ENCODE measurements at regions not wholly inside any gene's neighbourhood (a gene's known extent, or its start where the extent isn't known, plus 50 kb on each side); places are given as distances from the start of the nearest gene placed in this dataset.

- DNase-seq: no peak
These were observed 245.8 kb downstream of the SPATA31D1 start for GRCh38 chr9:82234160-82234943.

- no peak for DNase-seq
These were observed 253.9 kb downstream of the SPATA31D1 start for GRCh38 chr9:82242285-82242963.

GRCh38 chr9:82247318-82247717 lies 258.7 kb downstream of the SPATA31D1 start:
- no peak for DNase-seq

- no peak for DNase-seq
These were observed 263.5 kb downstream of the SPATA31D1 start for GRCh38 chr9:82252116-82252515.

- DNase-seq: no peak
These were observed 266.2 kb downstream of the SPATA31D1 start for GRCh38 chr9:82254646-82255367.

- DNase-seq: no peak
These were observed 267.1 kb downstream of the SPATA31D1 start for GRCh38 chr9:82255481-82256176.

- DNase-seq: no peak
These were observed 272.1 kb downstream of the SPATA31D1 start for GRCh38 chr9:82260691-82261090.

GRCh38 chr9:82263619-82264018 lies 275.0 kb downstream of the SPATA31D1 start:
- no peak for DNase-seq

- no peak for DNase-seq
These were observed 282.6 kb downstream of the SPATA31D1 start for GRCh38 chr9:82271106-82271561.

- no peak for DNase-seq
These were observed 284.5 kb downstream of the SPATA31D1 start for GRCh38 chr9:82273121-82273520.

- DNase-seq: no peak
These were observed 286.8 kb downstream of the SPATA31D1 start for GRCh38 chr9:82275258-82275927.

- DNase-seq: no peak
These were observed 292.5 kb downstream of the SPATA31D1 start for GRCh38 chr9:82281066-82281465.

- DNase-seq: no peak
These were observed 296.2 kb downstream of the SPATA31D1 start for GRCh38 chr9:82284758-82285157.

- no peak for DNase-seq
These were observed 306.6 kb downstream of the SPATA31D1 start for GRCh38 chr9:82295181-82295580.

- no peak for DNase-seq
These were observed 311.3 kb downstream of the SPATA31D1 start for GRCh38 chr9:82299870-82300269.

- no peak for DNase-seq
These were observed 314.5 kb downstream of the SPATA31D1 start for GRCh38 chr9:82302968-82303655.

- no peak for DNase-seq
These were observed 320.3 kb downstream of the SPATA31D1 start for GRCh38 chr9:82308836-82309235.

GRCh38 chr9:82313697-82314096 lies 325.1 kb downstream of the SPATA31D1 start:
- DNase-seq: no peak

GRCh38 chr9:82320566-82320965 lies 332.0 kb downstream of the SPATA31D1 start:
- DNase-seq: no peak

- no peak for DNase-seq
These were observed 337.3 kb downstream of the SPATA31D1 start for GRCh38 chr9:82325907-82326306.

GRCh38 chr9:82327641-82328040 lies 339.1 kb downstream of the SPATA31D1 start:
- DNase-seq: no peak

GRCh38 chr9:82331079-82331478 lies 342.5 kb downstream of the SPATA31D1 start:
- no peak for DNase-seq
